PC-3 (cell line): ENCODE measurements at regions not wholly inside any gene's neighbourhood (a gene's known extent, or its start where the extent isn't known, plus 50 kb on each side); places are given as distances from the start of the nearest gene placed in this dataset.

Experiments used
- ATAC-seq: fragments of 200-7000 bp; cut with Tn5 transposase; 2 replicates; pipeline ENCODE4 v1.9.1; 2020; ENCODE audit warnings: mild to moderate bottlenecking, moderate library complexity
- BruUV-seq: library from RNA; stranded (reverse); fragments of 400-500 nt; replicated peaks from 2 replicates; lab custom pipeline; 2021; lab: Mats Ljungman, UMichigan
- CTCF ChIA-PET: fragments of 300-600 bp; sonication (Branson Sonifier 250); formaldehyde crosslinking; loops from one replicate; lab custom pipeline; 2022; ENCODE audit warnings: antibody characterized with exemption; lab: Charles Lee
- POLR2A ChIA-PET: fragments of 300-600 bp; sonication (Branson Sonifier 250); formaldehyde crosslinking; loops from one replicate; lab custom pipeline; 2022; ENCODE audit warnings: antibody characterized with exemption; ENCODE audit not compliant: unreplicated experiment; lab: Charles Lee
- DNase-seq: peaks from one replicate; pipeline ENCODE4 v3.0.0-alpha.2; 2015
- H2AFZ ChIP-seq: fragments of 300-600 bp; sonication (generic); 2 replicates; pipeline ENCODE4 v1.6.0; 2016; ENCODE audit warnings: antibody characterized with exemption, low read length
- H3F3A ChIP-seq: fragments of 300-600 bp; sonication (generic); one replicate; pipeline ENCODE4 v1.6.0; 2017; ENCODE audit warnings: antibody characterized with exemption, low read length, control low read depth, mild to moderate bottlenecking; ENCODE audit not compliant: unreplicated experiment
- H3K27ac ChIP-seq: fragments of 300-600 bp; sonication (generic); 2 replicates; pipeline ENCODE4 v1.5.1; 2016; ENCODE audit warnings: mild to moderate bottlenecking, low read length
- H3K27me3 ChIP-seq: fragments of 300-600 bp; sonication (generic); 2 replicates; pipeline ENCODE4 v1.6.1; 2016; ENCODE audit warnings: low read length, mixed read lengths
- H3K36me3 ChIP-seq: fragments of 300-600 bp; sonication (generic); 2 replicates; pipeline ENCODE4 v1.6.1; 2016; ENCODE audit warnings: low read depth, mixed run types, low read length, mixed read lengths
- H3K4me1 ChIP-seq: fragments of 300-600 bp; sonication (generic); 2 replicates; pipeline ENCODE4 v1.5.1; 2016; ENCODE audit warnings: low read length; ENCODE audit not compliant: insufficient read depth
- H3K4me2 ChIP-seq: fragments of 300-600 bp; sonication (generic); 2 replicates; pipeline ENCODE4 v1.6.0; 2016; ENCODE audit warnings: low read length
- H3K4me3 ChIP-seq: fragments of 300-600 bp; sonication (generic); 2 replicates; pipeline ENCODE4 v1.5.1; 2016; ENCODE audit warnings: mild to moderate bottlenecking, low read length, mixed read lengths
- H3K79me2 ChIP-seq: fragments of 300-600 bp; sonication (generic); 2 replicates; pipeline ENCODE4 v1.6.1; 2017; ENCODE audit warnings: low read length, mixed read lengths
- H3K9ac ChIP-seq: fragments of 300-600 bp; sonication (generic); 2 replicates; pipeline ENCODE4 v1.6.0; 2016; ENCODE audit warnings: mild to moderate bottlenecking, low read length
- H3K9me2 ChIP-seq: fragments of 300-600 bp; sonication (generic); replicated peaks from 2 replicates; pipeline ENCODE4 v1.6.1; 2016; ENCODE audit warnings: mixed run types, low read length, mixed read lengths
- H3K9me3 ChIP-seq: fragments of 300-600 bp; sonication (generic); 2 replicates; pipeline ENCODE4 v1.6.1; 2016; ENCODE audit warnings: low read length, mixed read lengths
- H4K20me1 ChIP-seq: fragments of 300-600 bp; sonication (generic); 2 replicates; pipeline ENCODE4 v1.6.1; 2016; ENCODE audit warnings: low read length, mixed read lengths
- CTCF ChIP-seq: fragments of 300-600 bp; sonication (generic); conservative IDR thresholded peaks from 2 replicates; pipeline ENCODE4 v1.5.1; 2017; ENCODE audit warnings: antibody characterized with exemption, low read depth, mild to moderate bottlenecking, low read length
- EZH2 ChIP-seq: fragments of 300-600 bp; sonication (generic); IDR thresholded peaks from one replicate; pipeline ENCODE4 v1.6.1; 2017; ENCODE audit warnings: antibody characterized with exemption, mild to moderate bottlenecking, low read length; ENCODE audit not compliant: unreplicated experiment
- EZH2phosphoT487 ChIP-seq: fragments of 300-600 bp; sonication (generic); IDR thresholded peaks from 2 replicates; pipeline ENCODE4 v1.6.1; 2018; ENCODE audit warnings: mild to moderate bottlenecking, antibody characterized with exemption, low read length, borderline replicate concordance
- intact Hi-C: fragments of 100-400 bp; cut with micrococcal nuclease; formaldehyde crosslinking; loops from 2 replicates; pipeline ENCODE4 v1.9.0; 2023

GRCh38 chr2:66237803-66238379 is 197.0 kb upstream of the MEIS1 start:
- ATAC-seq: no peak
- Histone ChIP-seq H3K27ac (no peak overlapping the region), H3F3A (no peaks in the 10 kb centered on the region), H3K9me3 (no peaks in the 10 kb centered on the region), H2AFZ (no peak overlapping the region), H3K36me3 (no peaks in the 10 kb centered on the region), H3K9ac (no peak overlapping the region), H3K9me2 (no peaks in the 10 kb centered on the region), H3K27me3 (peaks cover 69% of the 10 kb centered on the region), H3K4me3 (no peak overlapping the region), H4K20me1 (no peaks in the 10 kb centered on the region), H3K79me2 (no peaks in the 10 kb centered on the region), H3K4me2 (no peak overlapping the region), H3K4me1 (no peaks in the 10 kb centered on the region)
- ChIA-PET POLR2A (no interaction called here), CTCF (no interaction called here)
- no peak for TF ChIP-seq EZH2phosphoT487
- no peak for TF ChIP-seq EZH2
- TF ChIP-seq CTCF: no peak
- no peak for DNase-seq
- BruUV-seq: no TSS peak
- intact Hi-C loops: no loop called here

- Histone ChIP-seq H3K27me3 (peaks cover 76% of the 10 kb centered on the region), H3K27ac (no peak overlapping the region), H3F3A (no peaks in the 10 kb centered on the region), H3K4me1 (no peaks in the 10 kb centered on the region), H3K4me2 (no peak overlapping the region), H3K9ac (no peak overlapping the region), H2AFZ (no peak overlapping the region), H3K36me3 (no peaks in the 10 kb centered on the region), H3K9me3 (no peaks in the 10 kb centered on the region), H3K9me2 (no peaks in the 10 kb centered on the region), H3K79me2 (no peaks in the 10 kb centered on the region), H3K4me3 (no peak overlapping the region), H4K20me1 (no peaks in the 10 kb centered on the region)
- ChIA-PET CTCF (no interaction called here), POLR2A (no interaction called here)
- DNase-seq (peak; percentile 6), ATAC-seq (no peak)
- BruUV-seq: no TSS peak
- intact Hi-C loops: no loop called here
- TF ChIP-seq CTCF: no peak
- no peak for TF ChIP-seq EZH2phosphoT487
- no peak for TF ChIP-seq EZH2
Observed at GRCh38 chr2:66236816-66237802, 197.8 kb upstream of the MEIS1 start.
